Amniotic stem cell (primary cell): ENCODE measurements at regions not wholly inside any gene's neighbourhood (a gene's known extent, or its start where the extent isn't known, plus 50 kb on each side); places are given as distances from the start of the nearest gene placed in this dataset.
"Not testable (repeated sequence)": the region's sequence is repeated elsewhere in the genome, so short reads cannot be mapped to it uniquely, and the experiment has no call there.

Experiments used
- DNase-seq: peaks from one replicate; lab custom pipeline; 2025; lab: John Stamatoyannopoulos, UW

GRCh38 chr6:169923468-169924464, 172.3 kb downstream of the ERMARD start:
- no peak for DNase-seq

GRCh38 chr6:169921853-169922824, 170.7 kb downstream of the ERMARD start:
- DNase-seq, result no peak

GRCh38 chr6:169921217-169921616, 169.8 kb downstream of the ERMARD start:
- no peak for DNase-seq

- no peak for DNase-seq
These were observed 169.1 kb downstream of the ERMARD start for GRCh38 chr6:169920359-169921020.

GRCh38 chr6:169918954-169919549, 167.6 kb downstream of the ERMARD start:
- no peak for DNase-seq

- DNase-seq, result no peak
These were observed 167.0 kb downstream of the ERMARD start for GRCh38 chr6:169918239-169918953.

GRCh38 chr6:169917153-169917552, 165.7 kb downstream of the ERMARD start:
- DNase-seq, result no peak

- no peak for DNase-seq
These were observed 164.5 kb downstream of the ERMARD start for GRCh38 chr6:169915769-169916550.

- DNase-seq, result not testable (repeated sequence)
These were observed 162.3 kb downstream of the ERMARD start for GRCh38 chr6:169913745-169914144.

- DNase-seq, result no peak
These were observed 161.7 kb downstream of the ERMARD start for GRCh38 chr6:169913096-169913638.

GRCh38 chr6:169912266-169913095, 161.1 kb downstream of the ERMARD start:
- no peak for DNase-seq

- no peak for DNase-seq
These were observed 160.1 kb downstream of the ERMARD start for GRCh38 chr6:169911264-169912263.

GRCh38 chr6:169909113-169909512, 157.7 kb downstream of the ERMARD start:
- DNase-seq, result no peak

GRCh38 chr6:169908403-169908933, 157.0 kb downstream of the ERMARD start:
- no peak for DNase-seq

GRCh38 chr6:169907419-169908115, 156.1 kb downstream of the ERMARD start:
- no peak for DNase-seq

- DNase-seq, result no peak
These were observed 155.4 kb downstream of the ERMARD start for GRCh38 chr6:169906688-169907418.
